Calu3 (cell line): ENCODE measurements at regions not wholly inside any gene's neighbourhood (a gene's known extent, or its start where the extent isn't known, plus 50 kb on each side); places are given as distances from the start of the nearest gene placed in this dataset.

ENCODE experiments used
- BruUV-seq: library from RNA; stranded (reverse); fragments of 400-500 nt; replicated peaks from 2 replicates; lab custom pipeline; 2021; lab: Mats Ljungman, UMichigan
- CTCF ChIA-PET: fragments of 300-600 bp; sonication (Branson Sonifier 250); formaldehyde crosslinking; loops from one replicate; lab custom pipeline; 2022; ENCODE audit warnings: antibody characterized with exemption; lab: Charles Lee
- DNase-seq: peaks from one replicate; pipeline ENCODE4 v3.0.0; 2022
- H3K27ac Mint-ChIP-seq: one replicate; pipeline ENCODE4 v1.8.0; 2022; ENCODE audit warnings: mixed read lengths; ENCODE audit not compliant: unreplicated experiment
- H3K27me3 Mint-ChIP-seq: one replicate; pipeline ENCODE4 v1.8.0; 2022; ENCODE audit warnings: mixed read lengths; ENCODE audit not compliant: unreplicated experiment
- H3K36me3 Mint-ChIP-seq: one replicate; pipeline ENCODE4 v1.8.0; 2022; ENCODE audit warnings: mild to moderate bottlenecking, moderate library complexity, mixed read lengths; ENCODE audit not compliant: insufficient read depth, unreplicated experiment
- H3K4me1 Mint-ChIP-seq: one replicate; pipeline ENCODE4 v1.8.0; 2022; ENCODE audit warnings: mild to moderate bottlenecking, low read depth, mixed read lengths; ENCODE audit not compliant: unreplicated experiment
- H3K4me3 Mint-ChIP-seq: one replicate; pipeline ENCODE4 v1.8.0; 2022; ENCODE audit warnings: mild to moderate bottlenecking, low read depth, moderate library complexity, mixed read lengths; ENCODE audit not compliant: unreplicated experiment
- H3K9me3 Mint-ChIP-seq: one replicate; pipeline ENCODE4 v1.8.0; 2022; ENCODE audit warnings: low read depth, mixed read lengths; ENCODE audit not compliant: unreplicated experiment
- CTCF ChIP-seq: fragments of 200-600 bp; IDR thresholded peaks from one replicate; pipeline ENCODE4 v1.8.0; 2022; ENCODE audit warnings: antibody characterized with exemption; ENCODE audit not compliant: unreplicated experiment
- intact Hi-C: fragments of 100-400 bp; cut with micrococcal nuclease; formaldehyde crosslinking; loops from one replicate; pipeline ENCODE4 v1.10.0; 2022; ENCODE audit not compliant: unreplicated experiment

- no peak overlapping the region for H3K4me3 Mint-ChIP-seq
- intact Hi-C loops: no loop called here
- H3K9me3 Mint-ChIP-seq: peaks cover 2% of the 10 kb centered on the region
- no peak for DNase-seq
- peaks cover 19% of the 10 kb centered on the region for H3K27me3 Mint-ChIP-seq
- H3K4me1 Mint-ChIP-seq: peaks cover 18% of the 10 kb centered on the region
- BruUV-seq: no TSS peak
- H3K27ac Mint-ChIP-seq: no peak overlapping the region
- no peak for TF ChIP-seq CTCF
- no peaks in the 10 kb centered on the region for H3K36me3 Mint-ChIP-seq
- CTCF ChIA-PET: no interaction called here
These were observed 66.1 kb downstream of the GADD45G start for GRCh38 chr9:89670801-89671434.

GRCh38 chr9:89674667-89675057 lies 69.8 kb downstream of the GADD45G start:
- Mint-ChIP-seq H3K36me3 (no peaks in the 10 kb centered on the region), H3K27me3 (peaks cover 32% of the 10 kb centered on the region), H3K9me3 (peaks cover 2% of the 10 kb centered on the region), H3K27ac (no peak overlapping the region), H3K4me3 (no peak overlapping the region), H3K4me1 (peaks cover 10% of the 10 kb centered on the region)
- no peak for DNase-seq
- intact Hi-C loops: no loop called here
- no TSS peak for BruUV-seq
- CTCF ChIA-PET: no interaction called here
- TF ChIP-seq CTCF: no peak

GRCh38 chr9:89675058-89675742 lies 70.4 kb downstream of the GADD45G start:
- Mint-ChIP-seq H3K9me3 (peaks cover 2% of the 10 kb centered on the region), H3K27ac (no peak overlapping the region), H3K27me3 (peaks cover 32% of the 10 kb centered on the region), H3K36me3 (no peaks in the 10 kb centered on the region), H3K4me1 (peaks cover 9% of the 10 kb centered on the region), H3K4me3 (no peak overlapping the region)
- no peak for DNase-seq
- intact Hi-C loops: no loop called here
- no peak for TF ChIP-seq CTCF
- CTCF ChIA-PET: interaction anchor here (0.6 kb wide), 1 partner anchor 9 kb away, joined by 3 read pairs; no protein-coding TSS in a partner anchor
- no TSS peak for BruUV-seq

- Mint-ChIP-seq H3K9me3 (peaks cover under 1% of the 10 kb centered on the region), H3K4me3 (no peak overlapping the region), H3K27ac (no peak overlapping the region), H3K4me1 (no peaks in the 10 kb centered on the region), H3K27me3 (peaks cover 32% of the 10 kb centered on the region), H3K36me3 (no peaks in the 10 kb centered on the region)
- DNase-seq: no peak
- intact Hi-C loops: no loop called here
- CTCF ChIA-PET: no interaction called here
- TF ChIP-seq CTCF: no peak
- BruUV-seq: no TSS peak
These were observed 71.5 kb downstream of the GADD45G start for GRCh38 chr9:89676281-89676680.
